Suprapubic skin (tissue), 4 donors: ENCODE measurements at regions not wholly inside any gene's neighbourhood (a gene's known extent, or its start where the extent isn't known, plus 50 kb on each side); places are given as distances from the start of the nearest gene placed in this dataset.

Experiments
- DNase-seq, 2 donors: peaks; one replicate each; pipeline ENCODE4 v3.0.0-alpha.2; 2019; ENCODE audit warnings: low spot score in 2 of 2
- H3K27ac ChIP-seq: fragments of 200-600 bp; sonication (generic); one replicate; pipeline ENCODE4 v1.5.1; 2019
- H3K27me3 ChIP-seq: fragments of 200-600 bp; sonication (generic); one replicate; pipeline ENCODE4 v1.5.1; 2019
- H3K36me3 ChIP-seq: fragments of 200-600 bp; sonication (generic); one replicate; pipeline ENCODE4 v1.5.1; 2019
- H3K4me1 ChIP-seq: fragments of 200-600 bp; sonication (generic); one replicate; pipeline ENCODE4 v1.5.1; 2019
- H3K4me3 ChIP-seq: fragments of 200-600 bp; sonication (generic); one replicate; pipeline ENCODE4 v1.5.1; 2019; ENCODE audit warnings: mild to moderate bottlenecking
- H3K9me3 ChIP-seq: fragments of 200-600 bp; sonication (generic); one replicate; pipeline ENCODE4 v1.5.1; 2019
- CTCF ChIP-seq, 2 donors: fragments of 200-600 bp in 1 of 2; fragments of 450-650 bp in 1 of 2; sonication (generic) in 1 of 2; IDR thresholded peaks; one replicate each; pipeline ENCODE4 v1.5.1; 2016 to 2019; ENCODE audit warnings: antibody characterized with exemption in 2 of 2, mild to moderate bottlenecking in 1 of 2, moderate library complexity in 1 of 2
- EP300 ChIP-seq: sonication (generic); formaldehyde crosslinking; IDR thresholded peaks from one replicate; pipeline ENCODE4 v1.6.1; 2017; ENCODE audit warnings: antibody characterized with exemption
- POLR2A ChIP-seq, 2 donors: fragments of 450-650 bp; IDR thresholded peaks; one replicate each; pipeline ENCODE4 v1.6.1; 2017; ENCODE audit warnings: antibody characterized with exemption in 2 of 2, mild to moderate bottlenecking in 2 of 2, moderate library complexity in 2 of 2
- POLR2AphosphoS5 ChIP-seq, 3 donors: sonication (generic); formaldehyde crosslinking; IDR thresholded peaks; one replicate each; pipeline ENCODE4 v1.6.1; 2017; ENCODE audit warnings: antibody characterized with exemption in 3 of 3
- WGBS: methylation state at CpG from one replicate; pipeline ENCODE4 v1.1.5; 2018; 5-methylcytosine and 5-hydroxymethylcytosine counted together

GRCh38 chr15:61318301-61318700 lies 89.2 kb upstream of the RORA start:
- no peak overlapping the region for H3K4me3 ChIP-seq
- no peak for DNase-seq
- no peaks in the 10 kb centered on the region for H3K27me3 ChIP-seq
- no peaks in the 10 kb centered on the region for H3K36me3 ChIP-seq
- 74% methylated on average over 6 of the region's 6 CpGs for WGBS
- TF ChIP-seq POLR2A (IDR thresholded peaks at IDR 0.05) (no peak), CTCF (IDR thresholded peaks at IDR 0.05) (no peak)
- no peaks in the 10 kb centered on the region for H3K9me3 ChIP-seq
- no peak overlapping the region for H3K27ac ChIP-seq
- H3K4me1 ChIP-seq = no peaks in the 10 kb centered on the region

- H3K9me3 ChIP-seq = no peaks in the 10 kb centered on the region
Measured at GRCh38 chr15:61315471-61315870, 86.4 kb upstream of the RORA start.

GRCh38 chr15:61314427-61314826 lies 85.3 kb upstream of the RORA start:
- no peak overlapping the region for H3K27ac ChIP-seq

More at GRCh38 chr15:61315471-61315870, 86.4 kb upstream of the RORA start:
- H3K27me3 ChIP-seq = no peaks in the 10 kb centered on the region
- no peak overlapping the region for H3K4me3 ChIP-seq
- H3K36me3 ChIP-seq = no peaks in the 10 kb centered on the region
- H3K4me1 ChIP-seq = no peaks in the 10 kb centered on the region
- no peak for TF ChIP-seq EP300
- TF ChIP-seq CTCF (IDR thresholded peaks at IDR 0.05) = no peak
- TF ChIP-seq POLR2A (IDR thresholded peaks at IDR 0.05) = no peak
- no peak for TF ChIP-seq POLR2AphosphoS5 (IDR thresholded peaks at IDR 0.05)
- 52% methylated on average over 5 of the region's 6 CpGs for WGBS
- no peak for DNase-seq
- no peak overlapping the region for H3K27ac ChIP-seq

GRCh38 chr15:61309617-61310016 lies 80.5 kb upstream of the RORA start:
- TF ChIP-seq POLR2A (IDR thresholded peaks at IDR 0.05) = no peak
- TF ChIP-seq POLR2AphosphoS5 (IDR thresholded peaks at IDR 0.05) = no peak
- H3K27ac ChIP-seq = no peak overlapping the region
- no peak overlapping the region for H3K4me3 ChIP-seq
- H3K27me3 ChIP-seq = no peaks in the 10 kb centered on the region
- no peaks in the 10 kb centered on the region for H3K9me3 ChIP-seq
- H3K4me1 ChIP-seq = no peaks in the 10 kb centered on the region
- H3K36me3 ChIP-seq = no peaks in the 10 kb centered on the region
- DNase-seq = no peak
- WGBS = 81% methylated on average over 5 of the region's 5 CpGs

More at GRCh38 chr15:61314427-61314826, 85.3 kb upstream of the RORA start:
- Histone ChIP-seq H3K9me3 (no peaks in the 10 kb centered on the region), H3K36me3 (no peaks in the 10 kb centered on the region), H3K4me3 (no peak overlapping the region), H3K27me3 (no peaks in the 10 kb centered on the region), H3K4me1 (no peaks in the 10 kb centered on the region)
- TF ChIP-seq POLR2AphosphoS5 (IDR thresholded peaks at IDR 0.05) (no peak), POLR2A (IDR thresholded peaks at IDR 0.05) (no peak), EP300 (no peak), CTCF (IDR thresholded peaks at IDR 0.05) (no peak)
- DNase-seq = no peak

- no peak overlapping the region for H3K4me3 ChIP-seq
- no peaks in the 10 kb centered on the region for H3K36me3 ChIP-seq
- no peaks in the 10 kb centered on the region for H3K4me1 ChIP-seq
- H3K9me3 ChIP-seq = no peaks in the 10 kb centered on the region
- TF ChIP-seq POLR2A (IDR thresholded peaks at IDR 0.05) = no peak
- no peak for TF ChIP-seq POLR2AphosphoS5 (IDR thresholded peaks at IDR 0.05)
- no peaks in the 10 kb centered on the region for H3K27me3 ChIP-seq
- no peak overlapping the region for H3K27ac ChIP-seq
- WGBS = 66% methylated on average over 6 of the region's 7 CpGs
- DNase-seq = no peak
Measured at GRCh38 chr15:61309031-61309511, 80.0 kb upstream of the RORA start.

- H3K9me3 ChIP-seq = no peaks in the 10 kb centered on the region
- no peaks in the 10 kb centered on the region for H3K4me1 ChIP-seq
- 84% methylated on average over 2 of the region's 2 CpGs for WGBS
- H3K36me3 ChIP-seq = no peaks in the 10 kb centered on the region
- no peak overlapping the region for H3K27ac ChIP-seq
- TF ChIP-seq EP300 (no peak), POLR2AphosphoS5 (IDR thresholded peaks at IDR 0.05) (no peak), POLR2A (IDR thresholded peaks at IDR 0.05) (no peak), CTCF (IDR thresholded peaks at IDR 0.05) (no peak)
- no peak for DNase-seq
- H3K27me3 ChIP-seq = no peaks in the 10 kb centered on the region
- no peak overlapping the region for H3K4me3 ChIP-seq
Measured at GRCh38 chr15:61308437-61308836, 79.3 kb upstream of the RORA start.
